ENCODE measurements at regions not wholly inside any gene's neighbourhood (a gene's known extent, or its start where the extent isn't known, plus 50 kb on each side); places are given as distances from the start of the nearest gene placed in this dataset.
"Not testable (repeated sequence)": the region's sequence is repeated elsewhere in the genome, so short reads cannot be mapped to it uniquely, and the experiment has no call there.

DNA sequence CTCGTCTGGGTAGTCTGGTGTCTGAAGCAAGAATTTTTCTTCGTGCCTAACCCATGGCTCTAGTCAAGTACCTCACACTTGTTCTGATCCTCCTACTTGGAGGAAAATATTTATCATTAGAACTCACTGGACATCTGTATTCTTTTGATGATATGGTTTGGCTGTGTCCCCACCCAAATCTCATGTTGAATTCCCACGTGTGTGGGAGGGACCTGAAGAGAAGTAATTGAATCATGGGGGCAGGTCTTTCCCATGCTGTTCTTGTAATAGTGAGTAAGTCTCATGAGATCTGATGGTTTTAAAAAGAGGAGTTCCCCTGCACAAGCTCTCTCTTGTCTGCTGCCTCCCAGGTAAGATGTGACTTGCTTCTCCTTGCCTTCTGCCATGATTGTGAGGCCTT is 137.7 kb upstream of the TSC22D2 start:
- TF ChIP-seq CREM (CRISPR knock-in tag; IDR thresholded peaks at IDR 0.05); RORB (CRISPR knock-in tag; IDR thresholded peaks at IDR 0.05); SP1 (CRISPR knock-in tag; conservative IDR thresholded peaks at IDR 0.05); SMAD3 (CRISPR knock-in tag; IDR thresholded peaks at IDR 0.05; ENCODE audit: borderline replicate concordance); TP53 (CRISPR knock-in tag; IDR thresholded peaks at IDR 0.05); ZBTB21 (CRISPR knock-in tag; IDR thresholded peaks at IDR 0.05; ENCODE audit: borderline replicate concordance): not testable (repeated sequence)
- TF ChIP-seq, protein P1, sequence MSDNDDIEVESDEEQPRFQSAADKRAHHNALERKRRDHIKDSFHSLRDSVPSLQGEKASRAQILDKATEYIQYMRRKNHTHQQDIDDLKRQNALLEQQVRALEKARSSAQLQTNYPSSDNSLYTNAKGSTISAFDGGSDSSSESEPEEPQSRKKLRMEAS (CRISPR knock-in tag; IDR thresholded peaks at IDR 0.05), result not testable (repeated sequence)
- TF ChIP-seq, protein P2, sequence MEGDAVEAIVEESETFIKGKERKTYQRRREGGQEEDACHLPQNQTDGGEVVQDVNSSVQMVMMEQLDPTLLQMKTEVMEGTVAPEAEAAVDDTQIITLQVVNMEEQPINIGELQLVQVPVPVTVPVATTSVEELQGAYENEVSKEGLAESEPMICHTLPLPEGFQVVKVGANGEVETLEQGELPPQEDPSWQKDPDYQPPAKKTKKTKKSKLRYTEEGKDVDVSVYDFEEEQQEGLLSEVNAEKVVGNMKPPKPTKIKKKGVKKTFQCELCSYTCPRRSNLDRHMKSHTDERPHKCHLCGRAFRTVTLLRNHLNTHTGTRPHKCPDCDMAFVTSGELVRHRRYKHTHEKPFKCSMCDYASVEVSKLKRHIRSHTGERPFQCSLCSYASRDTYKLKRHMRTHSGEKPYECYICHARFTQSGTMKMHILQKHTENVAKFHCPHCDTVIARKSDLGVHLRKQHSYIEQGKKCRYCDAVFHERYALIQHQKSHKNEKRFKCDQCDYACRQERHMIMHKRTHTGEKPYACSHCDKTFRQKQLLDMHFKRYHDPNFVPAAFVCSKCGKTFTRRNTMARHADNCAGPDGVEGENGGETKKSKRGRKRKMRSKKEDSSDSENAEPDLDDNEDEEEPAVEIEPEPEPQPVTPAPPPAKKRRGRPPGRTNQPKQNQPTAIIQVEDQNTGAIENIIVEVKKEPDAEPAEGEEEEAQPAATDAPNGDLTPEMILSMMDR (IDR thresholded peaks at IDR 0.05), result not testable (repeated sequence)
- TF ChIP-seq, protein P3, sequence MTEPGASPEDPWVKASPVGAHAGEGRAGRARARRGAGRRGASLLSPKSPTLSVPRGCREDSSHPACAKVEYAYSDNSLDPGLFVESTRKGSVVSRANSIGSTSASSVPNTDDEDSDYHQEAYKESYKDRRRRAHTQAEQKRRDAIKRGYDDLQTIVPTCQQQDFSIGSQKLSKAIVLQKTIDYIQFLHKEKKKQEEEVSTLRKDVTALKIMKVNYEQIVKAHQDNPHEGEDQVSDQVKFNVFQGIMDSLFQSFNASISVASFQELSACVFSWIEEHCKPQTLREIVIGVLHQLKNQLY (CRISPR knock-in tag; IDR thresholded peaks at IDR 0.05), result not testable (repeated sequence)
